ENCODE measurements at regions not wholly inside any gene's neighbourhood (a gene's known extent, or its start where the extent isn't known, plus 50 kb on each side); places are given as distances from the start of the nearest gene placed in this dataset.

GRCh38 chr4:65983061-65983460 lies 312.8 kb upstream of the EPHA5 start:
- no peak for FAIRE-seq

- no peak for FAIRE-seq
These were observed 306.0 kb upstream of the EPHA5 start for GRCh38 chr4:65976287-65976686.

GRCh38 chr4:65973186-65973585 lies 302.9 kb upstream of the EPHA5 start:
- no peak for FAIRE-seq

- no peak for FAIRE-seq
These were observed 301.4 kb upstream of the EPHA5 start for GRCh38 chr4:65971686-65972085.

- no peak for FAIRE-seq
These were observed 298.7 kb upstream of the EPHA5 start for GRCh38 chr4:65968831-65969558.

GRCh38 chr4:65960751-65961150 lies 290.5 kb upstream of the EPHA5 start:
- FAIRE-seq = no peak

- no peak for FAIRE-seq
These were observed 284.1 kb upstream of the EPHA5 start for GRCh38 chr4:65954416-65954815.

GRCh38 chr4:65951177-65951576 lies 280.9 kb upstream of the EPHA5 start:
- FAIRE-seq = no peak

GRCh38 chr4:65943076-65943475 lies 272.8 kb upstream of the EPHA5 start:
- FAIRE-seq = no peak

GRCh38 chr4:65924843-65925242 lies 254.6 kb upstream of the EPHA5 start:
- FAIRE-seq = no peak

- FAIRE-seq = no peak
These were observed 253.3 kb upstream of the EPHA5 start for GRCh38 chr4:65923616-65924015.

GRCh38 chr4:65921180-65921579 lies 250.9 kb upstream of the EPHA5 start:
- FAIRE-seq = no peak

GRCh38 chr4:65918872-65919271 lies 248.6 kb upstream of the EPHA5 start:
- no peak for FAIRE-seq

GRCh38 chr4:65918212-65918611 lies 247.9 kb upstream of the EPHA5 start:
- FAIRE-seq = no peak

- no peak for FAIRE-seq
These were observed 247.2 kb upstream of the EPHA5 start for GRCh38 chr4:65917486-65917885.

GRCh38 chr4:65911720-65912119 lies 241.4 kb upstream of the EPHA5 start:
- no peak for FAIRE-seq

- FAIRE-seq = no peak
These were observed 223.9 kb upstream of the EPHA5 start for GRCh38 chr4:65893957-65894755.

GRCh38 chr4:65893271-65893670 lies 223.0 kb upstream of the EPHA5 start:
- no peak for FAIRE-seq

GRCh38 chr4:65880594-65880993 lies 210.3 kb upstream of the EPHA5 start:
- no peak for FAIRE-seq

- FAIRE-seq = no peak
These were observed 198.0 kb upstream of the EPHA5 start for GRCh38 chr4:65868096-65868824.

- peak; percentile 13 for FAIRE-seq
These were observed 195.2 kb upstream of the EPHA5 start for GRCh38 chr4:65865489-65865888.

GRCh38 chr4:65861993-65862392 lies 191.7 kb upstream of the EPHA5 start:
- no peak for FAIRE-seq

GRCh38 chr4:65845199-65845773 lies 175.0 kb upstream of the EPHA5 start:
- no peak for FAIRE-seq
